ENCODE measurements at regions not wholly inside any gene's neighbourhood (a gene's known extent, or its start where the extent isn't known, plus 50 kb on each side); places are given as distances from the start of the nearest gene placed in this dataset.

- no peak for DNase-seq (ENCODE audit: low read depth, low spot score)
- no peak overlapping the region for H3K27ac ChIP-seq
- H3K9me3 ChIP-seq (ENCODE audit: low read depth, low read length) = no peaks in the 10 kb centered on the region
- no peak overlapping the region for H3K9ac ChIP-seq (ENCODE audit: insufficient read length)
- H3K4me3 ChIP-seq = no peak overlapping the region
- no peaks in the 10 kb centered on the region for H3K36me3 ChIP-seq (ENCODE audit: insufficient read depth, low read length)
- TF ChIP-seq FOXP2 (optimal IDR thresholded peaks at IDR 0.05; ENCODE audit: control extremely low read depth, extremely low read length, insufficient read depth) (no peak), POLR2AphosphoS5 (IDR thresholded peaks at IDR 0.05; ENCODE audit: borderline replicate concordance, low read depth, low read length) (no peak), EZH2 (IDR thresholded peaks at IDR 0.05) (no peak)
These were observed 477.9 kb upstream of the NECTIN3 start for GRCh38 chr3:110593749-110594148.

- Histone ChIP-seq H3K4me3 (no peak overlapping the region), H3K9me3 (ENCODE audit: low read depth, low read length) (no peaks in the 10 kb centered on the region), H3K27ac (no peak overlapping the region), H3K9ac (ENCODE audit: insufficient read length) (no peak overlapping the region), H3K36me3 (ENCODE audit: insufficient read depth, low read length) (no peaks in the 10 kb centered on the region)
- TF ChIP-seq POLR2AphosphoS5 (IDR thresholded peaks at IDR 0.05; ENCODE audit: borderline replicate concordance, low read depth, low read length) (no peak), EZH2 (IDR thresholded peaks at IDR 0.05) (no peak), FOXP2 (optimal IDR thresholded peaks at IDR 0.05; ENCODE audit: control extremely low read depth, extremely low read length, insufficient read depth) (no peak)
- DNase-seq (ENCODE audit: low read depth, low spot score) = no peak
These were observed 472.6 kb upstream of the NECTIN3 start for GRCh38 chr3:110598847-110599490.

- Histone ChIP-seq H3K27ac (no peak overlapping the region), H3K4me3 (no peak overlapping the region), H3K9me3 (ENCODE audit: low read depth, low read length) (no peaks in the 10 kb centered on the region), H3K36me3 (ENCODE audit: insufficient read depth, low read length) (no peaks in the 10 kb centered on the region), H3K9ac (ENCODE audit: insufficient read length) (no peak overlapping the region)
- no peak for DNase-seq (ENCODE audit: low read depth, low spot score)
- no peak for TF ChIP-seq EZH2 (IDR thresholded peaks at IDR 0.05)
- TF ChIP-seq POLR2AphosphoS5 (IDR thresholded peaks at IDR 0.05; ENCODE audit: borderline replicate concordance, low read depth, low read length) = no peak
- no peak for TF ChIP-seq FOXP2 (optimal IDR thresholded peaks at IDR 0.05; ENCODE audit: control extremely low read depth, extremely low read length, insufficient read depth)
These were observed 463.1 kb upstream of the NECTIN3 start for GRCh38 chr3:110608566-110608965.

DNA sequence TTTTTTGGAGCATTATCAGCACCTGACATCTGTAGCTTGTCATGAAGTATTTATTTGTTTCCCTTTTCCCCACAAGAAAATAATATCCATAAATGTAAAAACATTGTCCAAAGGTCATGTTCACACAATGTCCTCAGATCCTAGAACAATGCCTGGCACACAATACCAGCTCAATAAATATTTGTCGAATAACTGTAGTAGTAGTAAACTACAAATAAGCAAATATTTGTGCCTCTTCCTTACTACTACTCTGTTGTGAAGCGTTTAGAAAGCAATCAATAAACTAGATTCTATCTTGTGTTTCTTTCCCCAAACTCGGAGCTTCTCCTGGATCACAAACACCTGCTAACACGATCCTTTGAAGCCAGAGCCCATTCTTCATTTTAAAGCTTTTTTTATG is 459.6 kb upstream of the NECTIN3 start:
- Histone ChIP-seq H3K36me3 (ENCODE audit: insufficient read depth, low read length) (no peaks in the 10 kb centered on the region), H3K9ac (ENCODE audit: insufficient read length) (no peak overlapping the region), H3K4me3 (no peak overlapping the region), H3K27ac (no peak overlapping the region), H3K9me3 (ENCODE audit: low read depth, low read length) (no peaks in the 10 kb centered on the region)
- TF ChIP-seq EZH2 (IDR thresholded peaks at IDR 0.05) = no peak
- no peak for DNase-seq (ENCODE audit: low read depth, low spot score)

- Histone ChIP-seq H3K9ac (ENCODE audit: insufficient read length) (no peak overlapping the region), H3K4me3 (no peak overlapping the region), H3K27ac (no peak overlapping the region), H3K36me3 (ENCODE audit: insufficient read depth, low read length) (no peaks in the 10 kb centered on the region), H3K9me3 (ENCODE audit: low read depth, low read length) (no peaks in the 10 kb centered on the region)
- TF ChIP-seq EZH2 (IDR thresholded peaks at IDR 0.05) = no peak
- DNase-seq (ENCODE audit: low read depth, low spot score) = no peak
These were observed 457.4 kb upstream of the NECTIN3 start for GRCh38 chr3:110614186-110614585.

GRCh38 chr3:110615454-110615853 is 456.2 kb upstream of the NECTIN3 start:
- H3K4me3 ChIP-seq = no peak overlapping the region
- H3K9me3 ChIP-seq (ENCODE audit: low read depth, low read length) = no peaks in the 10 kb centered on the region
- TF ChIP-seq POLR2AphosphoS5 (IDR thresholded peaks at IDR 0.05; ENCODE audit: borderline replicate concordance, low read depth, low read length) (no peak), FOXP2 (optimal IDR thresholded peaks at IDR 0.05; ENCODE audit: control extremely low read depth, extremely low read length, insufficient read depth) (no peak), EZH2 (IDR thresholded peaks at IDR 0.05) (no peak)
- no peak overlapping the region for H3K27ac ChIP-seq
- no peak for DNase-seq (ENCODE audit: low read depth, low spot score)
- no peaks in the 10 kb centered on the region for H3K36me3 ChIP-seq (ENCODE audit: insufficient read depth, low read length)
- no peak overlapping the region for H3K9ac ChIP-seq (ENCODE audit: insufficient read length)

- Histone ChIP-seq H3K9ac (ENCODE audit: insufficient read length) (no peak overlapping the region), H3K27ac (no peak overlapping the region), H3K36me3 (ENCODE audit: insufficient read depth, low read length) (no peaks in the 10 kb centered on the region), H3K9me3 (ENCODE audit: low read depth, low read length) (no peaks in the 10 kb centered on the region), H3K4me3 (no peak overlapping the region)
- TF ChIP-seq POLR2AphosphoS5 (IDR thresholded peaks at IDR 0.05; ENCODE audit: borderline replicate concordance, low read depth, low read length) (no peak), FOXP2 (optimal IDR thresholded peaks at IDR 0.05; ENCODE audit: control extremely low read depth, extremely low read length, insufficient read depth) (no peak), EZH2 (IDR thresholded peaks at IDR 0.05) (no peak)
- DNase-seq (ENCODE audit: low read depth, low spot score) = no peak
These were observed 452.9 kb upstream of the NECTIN3 start for GRCh38 chr3:110618512-110619226.

DNA sequence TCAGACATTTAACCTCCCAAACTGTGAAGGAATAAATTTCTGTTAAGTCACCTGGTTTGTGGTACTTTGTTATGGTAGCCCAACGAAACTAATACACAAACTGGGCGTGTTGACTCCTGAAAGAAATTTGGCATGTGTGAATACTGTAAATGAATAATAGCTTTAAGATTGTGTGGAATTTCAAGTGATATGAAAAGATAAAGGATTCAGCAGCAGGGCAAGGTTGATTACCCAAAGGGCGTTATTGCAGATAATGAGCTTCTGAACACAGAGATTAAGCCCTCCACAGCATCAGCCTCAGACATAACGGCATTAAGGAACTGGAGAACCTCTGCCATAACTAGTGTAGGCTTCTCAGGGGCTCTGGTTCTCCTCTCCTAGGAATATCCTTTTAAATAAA is 451.5 kb upstream of the NECTIN3 start:
- Histone ChIP-seq H3K9ac (ENCODE audit: insufficient read length) (no peak overlapping the region), H3K27ac (no peak overlapping the region), H3K9me3 (ENCODE audit: low read depth, low read length) (no peaks in the 10 kb centered on the region), H3K36me3 (ENCODE audit: insufficient read depth, low read length) (no peaks in the 10 kb centered on the region), H3K4me3 (no peak overlapping the region)
- TF ChIP-seq FOXP2 (optimal IDR thresholded peaks at IDR 0.05; ENCODE audit: control extremely low read depth, extremely low read length, insufficient read depth) = no peak
- TF ChIP-seq POLR2AphosphoS5 (IDR thresholded peaks at IDR 0.05; ENCODE audit: borderline replicate concordance, low read depth, low read length) = no peak
- TF ChIP-seq EZH2 (IDR thresholded peaks at IDR 0.05) = no peak
- DNase-seq (ENCODE audit: low read depth, low spot score) = no peak

GRCh38 chr3:110623571-110623970 is 448.0 kb upstream of the NECTIN3 start:
- DNase-seq (ENCODE audit: low read depth, low spot score) = no peak
- TF ChIP-seq FOXP2 (optimal IDR thresholded peaks at IDR 0.05; ENCODE audit: control extremely low read depth, extremely low read length, insufficient read depth) = no peak
- TF ChIP-seq POLR2AphosphoS5 (IDR thresholded peaks at IDR 0.05; ENCODE audit: borderline replicate concordance, low read depth, low read length) = no peak
- TF ChIP-seq EZH2 (IDR thresholded peaks at IDR 0.05) = no peak
- Histone ChIP-seq H3K36me3 (ENCODE audit: insufficient read depth, low read length) (no peaks in the 10 kb centered on the region), H3K9me3 (ENCODE audit: low read depth, low read length) (no peaks in the 10 kb centered on the region), H3K9ac (ENCODE audit: insufficient read length) (no peak overlapping the region), H3K27ac (no peak overlapping the region), H3K4me3 (no peak overlapping the region)

Measured in SK-N-MC (cell line).